GM18868 (cell line): ENCODE measurements at regions not wholly inside any gene's neighbourhood (a gene's known extent, or its start where the extent isn't known, plus 50 kb on each side); places are given as distances from the start of the nearest gene placed in this dataset.
"Not testable (repeated sequence)": the region's sequence is repeated elsewhere in the genome, so short reads cannot be mapped to it uniquely, and the experiment has no call there.

ENCODE experiments used
- ATAC-seq: cut with Tn5 transposase; IDR thresholded peaks from one replicate; pipeline ENCODE4 v1.9.1; 2021; ENCODE audit warnings: mild to moderate bottlenecking, moderate library complexity; ENCODE audit not compliant: unreplicated experiment

- no peak for ATAC-seq
Observed at GRCh38 chr1:4462831-4463484, 191.5 kb upstream of the AJAP1 start.

- ATAC-seq, result no peak
Observed at GRCh38 chr1:4463631-4464030, 190.8 kb upstream of the AJAP1 start.

GRCh38 chr1:4464478-4464877, 189.9 kb upstream of the AJAP1 start:
- no peak for ATAC-seq

- ATAC-seq, result no peak
Observed at GRCh38 chr1:4467241-4467640, 187.2 kb upstream of the AJAP1 start.

GRCh38 chr1:4468386-4468785, 186.0 kb upstream of the AJAP1 start:
- no peak for ATAC-seq

- ATAC-seq, result no peak
Observed at GRCh38 chr1:4468804-4469514, 185.4 kb upstream of the AJAP1 start.

GRCh38 chr1:4476394-4476793, 178.0 kb upstream of the AJAP1 start:
- no peak for ATAC-seq

GRCh38 chr1:4481451-4481850, 173.0 kb upstream of the AJAP1 start:
- ATAC-seq, result no peak

- no peak for ATAC-seq
Observed at GRCh38 chr1:4482526-4482925, 171.9 kb upstream of the AJAP1 start.

- no peak for ATAC-seq
Observed at GRCh38 chr1:4483021-4483625, 171.3 kb upstream of the AJAP1 start.

- no peak for ATAC-seq
Observed at GRCh38 chr1:4485398-4485797, 169.0 kb upstream of the AJAP1 start.

GRCh38 chr1:4485878-4486277, 168.5 kb upstream of the AJAP1 start:
- ATAC-seq, result no peak

- no peak for ATAC-seq
Observed at GRCh38 chr1:4486408-4487120, 167.8 kb upstream of the AJAP1 start.

GRCh38 chr1:4488018-4488417, 166.4 kb upstream of the AJAP1 start:
- ATAC-seq, result no peak

- ATAC-seq, result no peak
Observed at GRCh38 chr1:4489486-4489885, 164.9 kb upstream of the AJAP1 start.

- not testable (repeated sequence) for ATAC-seq
Observed at GRCh38 chr1:4489992-4490391, 164.4 kb upstream of the AJAP1 start.

- no peak for ATAC-seq
Observed at GRCh38 chr1:4494027-4494426, 160.4 kb upstream of the AJAP1 start.

GRCh38 chr1:4494558-4494957, 159.9 kb upstream of the AJAP1 start:
- ATAC-seq, result no peak

- no peak for ATAC-seq
Observed at GRCh38 chr1:4495809-4496208, 158.6 kb upstream of the AJAP1 start.

GRCh38 chr1:4500441-4500840, 154.0 kb upstream of the AJAP1 start:
- no peak for ATAC-seq

GRCh38 chr1:4506591-4506990, 147.8 kb upstream of the AJAP1 start:
- no peak for ATAC-seq

- no peak for ATAC-seq
Observed at GRCh38 chr1:4509206-4509605, 145.2 kb upstream of the AJAP1 start.
